HG03108 (cell line): ENCODE measurements at regions not wholly inside any gene's neighbourhood (a gene's known extent, or its start where the extent isn't known, plus 50 kb on each side); places are given as distances from the start of the nearest gene placed in this dataset.
"Not testable (repeated sequence)": the region's sequence is repeated elsewhere in the genome, so short reads cannot be mapped to it uniquely, and the experiment has no call there.

Experiments used
- ATAC-seq: cut with Tn5 transposase; IDR thresholded peaks from one replicate; pipeline ENCODE4 v1.9.1; 2021; ENCODE audit warnings: moderate library complexity; ENCODE audit not compliant: unreplicated experiment

GRCh38 chr1:168422203-168422847, 121.5 kb downstream of the XCL2 start:
- no peak for ATAC-seq

GRCh38 chr1:168421399-168422004, 122.3 kb downstream of the XCL2 start:
- ATAC-seq, result no peak

GRCh38 chr1:168420177-168420576, 123.6 kb downstream of the XCL2 start:
- no peak for ATAC-seq

GRCh38 chr1:168419736-168420135, 124.1 kb downstream of the XCL2 start:
- no peak for ATAC-seq

- ATAC-seq, result no peak
Observed at GRCh38 chr1:168416220-168416619, 127.6 kb downstream of the XCL2 start.

GRCh38 chr1:168414914-168415313, 128.9 kb downstream of the XCL2 start:
- no peak for ATAC-seq

- no peak for ATAC-seq
Observed at GRCh38 chr1:168410464-168410863, 129.8 kb downstream of the TBX19 start.

GRCh38 chr1:168408884-168409283, 128.2 kb downstream of the TBX19 start:
- ATAC-seq, result no peak

- ATAC-seq, result no peak
Observed at GRCh38 chr1:168408539-168408865, 127.8 kb downstream of the TBX19 start.

- no peak for ATAC-seq
Observed at GRCh38 chr1:168407832-168408538, 127.3 kb downstream of the TBX19 start.

- no peak for ATAC-seq
Observed at GRCh38 chr1:168405906-168406549, 125.4 kb downstream of the TBX19 start.

GRCh38 chr1:168403140-168403539, 122.5 kb downstream of the TBX19 start:
- no peak for ATAC-seq

- not testable (repeated sequence) for ATAC-seq
Observed at GRCh38 chr1:168402466-168402865, 121.8 kb downstream of the TBX19 start.

GRCh38 chr1:168401341-168401740, 120.7 kb downstream of the TBX19 start:
- ATAC-seq, result no peak

GRCh38 chr1:168400139-168400538, 119.5 kb downstream of the TBX19 start:
- no peak for ATAC-seq

GRCh38 chr1:168397806-168398205, 117.1 kb downstream of the TBX19 start:
- ATAC-seq, result no peak

- no peak for ATAC-seq
Observed at GRCh38 chr1:168396940-168397684, 116.4 kb downstream of the TBX19 start.

- ATAC-seq, result no peak
Observed at GRCh38 chr1:168396508-168396907, 115.8 kb downstream of the TBX19 start.

- no peak for ATAC-seq
Observed at GRCh38 chr1:168394858-168395257, 114.2 kb downstream of the TBX19 start.

- ATAC-seq, result no peak
Observed at GRCh38 chr1:168392958-168393549, 112.4 kb downstream of the TBX19 start.
